ENCODE measurements at regions not wholly inside any gene's neighbourhood (a gene's known extent, or its start where the extent isn't known, plus 50 kb on each side); places are given as distances from the start of the nearest gene placed in this dataset.

GRCh38 chr14:45998554-45998953, 653.0 kb downstream of the RPL10L start:
- no peak overlapping the region for H3K4me3 ChIP-seq (ENCODE audit: low read depth, low read length)
- TF ChIP-seq CTCF (IDR thresholded peaks at IDR 0.05; ENCODE audit: borderline replicate concordance, insufficient read depth, low read depth, low read length) = no peak

GRCh38 chr14:45990252-45990651, 661.3 kb downstream of the RPL10L start:
- peak; percentile 12; the same call in 1 of the 2 replicates for TF ChIP-seq CTCF (IDR thresholded peaks at IDR 0.05; ENCODE audit: borderline replicate concordance, insufficient read depth, low read depth, low read length)
- no peak overlapping the region for H3K4me3 ChIP-seq (ENCODE audit: low read depth, low read length)

GRCh38 chr14:45976001-45976400, 675.6 kb downstream of the RPL10L start:
- no peak for TF ChIP-seq CTCF (IDR thresholded peaks at IDR 0.05; ENCODE audit: borderline replicate concordance, insufficient read depth, low read depth, low read length)
- no peak overlapping the region for H3K4me3 ChIP-seq (ENCODE audit: low read depth, low read length)

- H3K4me3 ChIP-seq (ENCODE audit: low read depth, low read length) = no peak overlapping the region
- no peak for TF ChIP-seq CTCF (IDR thresholded peaks at IDR 0.05; ENCODE audit: borderline replicate concordance, insufficient read depth, low read depth, low read length)
Observed at GRCh38 chr14:45972416-45972815, 679.2 kb downstream of the RPL10L start.

GRCh38 chr14:45970621-45971020, 681.0 kb downstream of the RPL10L start:
- TF ChIP-seq CTCF (IDR thresholded peaks at IDR 0.05; ENCODE audit: borderline replicate concordance, insufficient read depth, low read depth, low read length) = no peak

GRCh38 chr14:45968037-45968436, 683.5 kb downstream of the RPL10L start:
- TF ChIP-seq CTCF (IDR thresholded peaks at IDR 0.05; ENCODE audit: borderline replicate concordance, insufficient read depth, low read depth, low read length) = no peak
- no peak overlapping the region for H3K4me3 ChIP-seq (ENCODE audit: low read depth, low read length)

More at GRCh38 chr14:45970621-45971020, 681.0 kb downstream of the RPL10L start:
- H3K4me3 ChIP-seq (ENCODE audit: low read depth, low read length) = no peak overlapping the region

GRCh38 chr14:45949479-45949878, 696.5 kb upstream of the MIS18BP1 start:
- no peak for TF ChIP-seq CTCF (IDR thresholded peaks at IDR 0.05; ENCODE audit: borderline replicate concordance, insufficient read depth, low read depth, low read length)

More at GRCh38 chr14:45949479-45949878, 696.5 kb upstream of the MIS18BP1 start:
- no peak overlapping the region for H3K4me3 ChIP-seq (ENCODE audit: low read depth, low read length)

Data from GM12875 (cell line).